ENCODE measurements at regions not wholly inside any gene's neighbourhood (a gene's known extent, or its start where the extent isn't known, plus 50 kb on each side); places are given as distances from the start of the nearest gene placed in this dataset.
"Not testable (repeated sequence)": the region's sequence is repeated elsewhere in the genome, so short reads cannot be mapped to it uniquely, and the experiment has no call there.

DNA sequence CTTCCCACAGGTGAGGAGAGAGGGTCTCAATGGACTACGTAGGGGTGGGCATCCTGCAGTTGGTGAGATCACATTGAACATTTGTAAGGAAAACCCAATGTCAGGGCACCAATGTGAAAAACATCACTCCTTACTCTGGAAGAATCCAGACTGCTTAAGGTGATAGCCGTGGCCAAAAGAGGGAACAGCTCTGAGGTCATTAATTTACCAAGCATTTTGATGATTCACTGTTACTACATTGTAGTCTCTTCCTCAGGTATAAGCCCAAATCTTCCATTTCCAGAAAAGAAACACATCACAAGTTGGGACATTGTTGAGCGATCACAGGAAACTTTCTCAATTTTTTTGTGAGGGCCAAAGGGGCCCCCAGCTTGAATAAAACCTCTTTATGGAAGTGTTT is 61.1 kb upstream of the SPTLC3 start:
- Mint-ChIP-seq H3K27me3 (ENCODE audit: low read depth) (peaks cover 11% of the 10 kb centered on the region), H3K27ac (no peak overlapping the region)
- TF ChIP-seq, protein P1, sequence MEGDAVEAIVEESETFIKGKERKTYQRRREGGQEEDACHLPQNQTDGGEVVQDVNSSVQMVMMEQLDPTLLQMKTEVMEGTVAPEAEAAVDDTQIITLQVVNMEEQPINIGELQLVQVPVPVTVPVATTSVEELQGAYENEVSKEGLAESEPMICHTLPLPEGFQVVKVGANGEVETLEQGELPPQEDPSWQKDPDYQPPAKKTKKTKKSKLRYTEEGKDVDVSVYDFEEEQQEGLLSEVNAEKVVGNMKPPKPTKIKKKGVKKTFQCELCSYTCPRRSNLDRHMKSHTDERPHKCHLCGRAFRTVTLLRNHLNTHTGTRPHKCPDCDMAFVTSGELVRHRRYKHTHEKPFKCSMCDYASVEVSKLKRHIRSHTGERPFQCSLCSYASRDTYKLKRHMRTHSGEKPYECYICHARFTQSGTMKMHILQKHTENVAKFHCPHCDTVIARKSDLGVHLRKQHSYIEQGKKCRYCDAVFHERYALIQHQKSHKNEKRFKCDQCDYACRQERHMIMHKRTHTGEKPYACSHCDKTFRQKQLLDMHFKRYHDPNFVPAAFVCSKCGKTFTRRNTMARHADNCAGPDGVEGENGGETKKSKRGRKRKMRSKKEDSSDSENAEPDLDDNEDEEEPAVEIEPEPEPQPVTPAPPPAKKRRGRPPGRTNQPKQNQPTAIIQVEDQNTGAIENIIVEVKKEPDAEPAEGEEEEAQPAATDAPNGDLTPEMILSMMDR (IDR thresholded peaks at IDR 0.05; ENCODE audit: unreplicated experiment in 3 of 3): no peak

GRCh38 chr20:12949429-12949980 is 59.3 kb upstream of the SPTLC3 start:
- Mint-ChIP-seq H3K4me1 (no peaks in the 10 kb centered on the region), H3K27ac (no peak overlapping the region), H3K4me3 (no peak overlapping the region), H3K27me3 (ENCODE audit: low read depth) (peaks cover 11% of the 10 kb centered on the region), H3K9me3 (no peaks in the 10 kb centered on the region), H3K36me3 (ENCODE audit: low read depth) (no peaks in the 10 kb centered on the region)
- TF ChIP-seq, protein P1 (IDR thresholded peaks at IDR 0.05; ENCODE audit: unreplicated experiment in 3 of 3): no peak

More for the DNA sequence above, 61.1 kb upstream of the SPTLC3 start:
- H3K4me1 Mint-ChIP-seq: no peaks in the 10 kb centered on the region
- no peaks in the 10 kb centered on the region for H3K9me3 Mint-ChIP-seq
- H3K4me3 Mint-ChIP-seq: no peak overlapping the region
- H3K36me3 Mint-ChIP-seq (ENCODE audit: low read depth): no peaks in the 10 kb centered on the region

GRCh38 chr20:12954254-12954653 is 54.5 kb upstream of the SPTLC3 start:
- not testable (repeated sequence) for H3K36me3 Mint-ChIP-seq (ENCODE audit: low read depth); H3K27ac Mint-ChIP-seq; H3K9me3 Mint-ChIP-seq; H3K4me3 Mint-ChIP-seq; H3K4me1 Mint-ChIP-seq
- H3K27me3 Mint-ChIP-seq (ENCODE audit: low read depth): peaks cover 11% of the 10 kb centered on the region

GRCh38 chr20:12955611-12956010 is 53.2 kb upstream of the SPTLC3 start:
- Mint-ChIP-seq H3K27ac (no peak overlapping the region), H3K4me1 (no peaks in the 10 kb centered on the region), H3K27me3 (ENCODE audit: low read depth) (no peaks in the 10 kb centered on the region), H3K9me3 (no peaks in the 10 kb centered on the region), H3K4me3 (no peak overlapping the region), H3K36me3 (ENCODE audit: low read depth) (no peaks in the 10 kb centered on the region)
- TF ChIP-seq, protein P1 (IDR thresholded peaks at IDR 0.05; ENCODE audit: unreplicated experiment in 3 of 3): no peak

DNA sequence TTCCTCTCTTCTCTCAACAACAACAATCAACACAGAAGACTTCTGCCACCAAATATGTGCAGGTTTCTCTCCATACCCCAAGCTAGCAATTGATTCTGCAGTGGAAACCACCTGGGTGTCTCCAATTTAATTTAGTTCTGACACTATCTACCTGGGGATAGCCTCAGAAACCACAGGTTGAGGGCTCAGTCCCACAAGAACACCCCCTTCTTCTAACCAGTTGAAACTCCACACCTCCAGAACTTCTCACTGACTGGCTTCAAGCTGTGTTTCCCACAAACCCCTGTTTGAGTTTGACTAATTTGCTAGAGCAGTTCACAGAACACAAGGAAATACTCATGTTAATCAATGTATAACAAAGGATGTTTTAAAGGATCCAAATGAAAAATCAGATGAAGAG is 52.5 kb upstream of the SPTLC3 start:
- Mint-ChIP-seq H3K36me3 (ENCODE audit: low read depth) (no peaks in the 10 kb centered on the region), H3K4me1 (no peaks in the 10 kb centered on the region), H3K27me3 (ENCODE audit: low read depth) (no peaks in the 10 kb centered on the region)

DNA sequence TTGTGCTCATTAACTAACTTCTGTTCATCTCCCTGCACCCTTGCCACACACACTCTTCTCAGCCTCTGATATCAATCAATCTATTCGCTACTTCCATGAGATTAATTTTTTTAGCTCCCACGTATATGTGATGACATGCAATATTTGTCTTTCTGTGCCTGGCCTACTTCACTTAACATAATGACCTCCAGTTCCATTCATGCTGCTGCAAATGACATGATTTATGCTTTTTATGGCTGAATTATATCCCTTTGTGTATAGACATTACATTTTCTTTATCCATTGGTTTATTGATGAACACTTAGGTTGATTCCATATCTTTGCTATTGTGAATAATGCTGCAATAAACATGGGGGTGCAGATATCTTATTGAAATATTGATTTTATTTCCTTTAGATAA is 50.8 kb upstream of the SPTLC3 start:
- H3K27ac Mint-ChIP-seq: no peak overlapping the region
- no peaks in the 10 kb centered on the region for H3K9me3 Mint-ChIP-seq
- H3K4me1 Mint-ChIP-seq: peaks cover 2% of the 10 kb centered on the region
- no peaks in the 10 kb centered on the region for H3K36me3 Mint-ChIP-seq (ENCODE audit: low read depth)
- TF ChIP-seq, protein P1 (IDR thresholded peaks at IDR 0.05; ENCODE audit: unreplicated experiment in 3 of 3): no peak
- H3K4me3 Mint-ChIP-seq: no peak overlapping the region
- H3K27me3 Mint-ChIP-seq (ENCODE audit: low read depth): no peaks in the 10 kb centered on the region

More for the DNA sequence above, 52.5 kb upstream of the SPTLC3 start:
- no peaks in the 10 kb centered on the region for H3K9me3 Mint-ChIP-seq
- TF ChIP-seq, protein P1 (IDR thresholded peaks at IDR 0.05; ENCODE audit: unreplicated experiment in 3 of 3): no peak
- H3K4me3 Mint-ChIP-seq: no peak overlapping the region
- H3K27ac Mint-ChIP-seq: no peak overlapping the region

Data from nephron (organoid).